ENCODE measurements at regions not wholly inside any gene's neighbourhood (a gene's known extent, or its start where the extent isn't known, plus 50 kb on each side); places are given as distances from the start of the nearest gene placed in this dataset.

GRCh38 chr15:49801796-49802195 is 180.9 kb downstream of the DTWD1 start:
- no peak for TF ChIP-seq EZH2 (IDR thresholded peaks at IDR 0.05; ENCODE audit: low read depth)
- no peak for TF ChIP-seq CTCF (conservative IDR thresholded peaks at IDR 0.05)
